Spleen (tissue), 11 donors: ENCODE measurements at regions not wholly inside any gene's neighbourhood (a gene's known extent, or its start where the extent isn't known, plus 50 kb on each side); places are given as distances from the start of the nearest gene placed in this dataset.

Source experiments
- DNase-seq: peaks from one replicate; pipeline ENCODE4 v3.0.0-alpha.2; 2020
- H3K27ac ChIP-seq, 8 donors: fragments of 200-600 bp; sonication (generic) in 7 of 8; 1 replicate in 4 of 8; 2 replicates in 4 of 8; pipeline versions ENCODE4 v1.5.0 to v1.8.0; 2016 to 2021; ENCODE audit warnings: inconsistent platforms in 4 of 8, mild to moderate bottlenecking in 4 of 8, moderate library complexity in 1 of 8
- H3K27me3 ChIP-seq, 7 donors: fragments of 200-600 bp; sonication (generic) in 6 of 7; replicated peaks in 1 of 7; 1 replicate in 4 of 7; 2 replicates in 3 of 7; pipeline versions ENCODE4 v1.5.0 to v1.8.0; 2016 to 2021; ENCODE audit warnings: inconsistent platforms in 3 of 7, mild to moderate bottlenecking in 1 of 7
- H3K36me3 ChIP-seq, 6 donors: fragments of 200-600 bp; sonication (generic) in 5 of 6; 1 replicate in 4 of 6; 2 replicates in 2 of 6; pipeline versions ENCODE4 v1.5.0 to v1.8.0; 2016 to 2021; ENCODE audit warnings: inconsistent platforms in 2 of 6
- H3K4me1 ChIP-seq, 6 donors: fragments of 200-600 bp; sonication (generic) in 5 of 6; 1 replicate in 3 of 6; 2 replicates in 3 of 6; pipeline versions ENCODE4 v1.5.0 to v1.8.0; 2016 to 2021; ENCODE audit warnings: inconsistent platforms in 3 of 6
- H3K4me3 ChIP-seq, 8 donors: fragments of 200-600 bp; sonication (generic) in 7 of 8; 1 replicate in 4 of 8; 2 replicates in 4 of 8; pipeline versions ENCODE4 v1.5.0 to v1.8.0; 2016 to 2021; ENCODE audit warnings: inconsistent platforms in 4 of 8, mild to moderate bottlenecking in 4 of 8, moderate library complexity in 2 of 8
- H3K9me3 ChIP-seq, 8 donors: fragments of 200-600 bp; sonication (generic) in 7 of 8; 1 replicate in 4 of 8; 2 replicates in 4 of 8; pipeline versions ENCODE4 v1.5.0 to v1.8.0; 2016 to 2021; ENCODE audit warnings: inconsistent platforms in 4 of 8
- POLR2A ChIP-seq, 3 donors: fragments of 450-650 bp; IDR thresholded peaks; one replicate each; pipeline ENCODE4 v1.5.1; 2017; ENCODE audit warnings: antibody characterized with exemption in 3 of 3, mild to moderate bottlenecking in 1 of 3
- POLR2AphosphoS5 ChIP-seq, 3 donors: sonication (generic); formaldehyde crosslinking; IDR thresholded peaks; one replicate each; pipeline ENCODE4 v1.5.1; 2017; ENCODE audit warnings: antibody characterized with exemption in 3 of 3
- WGBS, 5 donors: extraction: QIAGEN DNeasy Blood & Tissue Kit in 3 of 5; methylation state at CpG; one replicate each; pipeline versions ENCODE4 v1.1.5 to v1.1.7; 2013 to 2018; 5-methylcytosine and 5-hydroxymethylcytosine counted together
- intact Hi-C: fragments of 100-400 bp; cut with DNase I; formaldehyde crosslinking; loops from one replicate; pipeline ENCODE4 v1.15.0; 2023; ENCODE audit warnings: low total_unique reads
- TF ChIP-seq, protein P1 (sequence below), 11 experiments: fragments of 200-600 bp in 7 of 11; fragments of 450-650 bp in 4 of 11; sonication (generic) in 4 of 11; IDR thresholded peaks in 8 of 11; conservative IDR thresholded peaks in 3 of 11; 1 replicate in 7 of 11; 2 replicates in 4 of 11; pipeline versions ENCODE4 v1.4.0 to v1.8.0; 2016 to 2021; ENCODE audit warnings: antibody characterized with exemption in 11 of 11, inconsistent platforms in 4 of 11, mild to moderate bottlenecking in 1 of 11
- donor health status: healthy with polysubstance abuse.
- donor health status: DM: no; HTN: no; CAD: no; lungs with moderate emphysema.
- donor health status: DM: no; HTN: no; CAD: no.
- donor health status: Bipolar disorder and iron deficiency.
- donor health status: healthy.
- donor health status: DM: no; HTN: no; CAD: no.
- donor health status: DM: yes; HTN: yes; CAD: no.

GRCh38 chr4:16294455-16294854 is 68.2 kb upstream of the TAPT1 start:
- DNase-seq: no peak
- peaks cover 0 to 13% (median 5%) of the 10 kb centered on the region in 6 donors for H3K4me1 ChIP-seq
- H3K9me3 ChIP-seq: no peaks in the 10 kb centered on the region
- H3K36me3 ChIP-seq: no peaks in the 10 kb centered on the region
- intact Hi-C loops: loop anchor here (5.0 to 10.0 kb wide), 3 partner anchors 148 to 1150 kb away; no protein-coding TSS in a partner anchor
- WGBS, 5 donors: 76 to 100% (median 90%) methylated on average over 1 of the region's 1 CpG
- H3K4me3 ChIP-seq: no peak overlapping the region
- H3K27me3 ChIP-seq: no peaks in the 10 kb centered on the region
- H3K27ac ChIP-seq: no peak overlapping the region
- no peak for TF ChIP-seq POLR2AphosphoS5 (IDR thresholded peaks at IDR 0.05)
- TF ChIP-seq, protein P1, sequence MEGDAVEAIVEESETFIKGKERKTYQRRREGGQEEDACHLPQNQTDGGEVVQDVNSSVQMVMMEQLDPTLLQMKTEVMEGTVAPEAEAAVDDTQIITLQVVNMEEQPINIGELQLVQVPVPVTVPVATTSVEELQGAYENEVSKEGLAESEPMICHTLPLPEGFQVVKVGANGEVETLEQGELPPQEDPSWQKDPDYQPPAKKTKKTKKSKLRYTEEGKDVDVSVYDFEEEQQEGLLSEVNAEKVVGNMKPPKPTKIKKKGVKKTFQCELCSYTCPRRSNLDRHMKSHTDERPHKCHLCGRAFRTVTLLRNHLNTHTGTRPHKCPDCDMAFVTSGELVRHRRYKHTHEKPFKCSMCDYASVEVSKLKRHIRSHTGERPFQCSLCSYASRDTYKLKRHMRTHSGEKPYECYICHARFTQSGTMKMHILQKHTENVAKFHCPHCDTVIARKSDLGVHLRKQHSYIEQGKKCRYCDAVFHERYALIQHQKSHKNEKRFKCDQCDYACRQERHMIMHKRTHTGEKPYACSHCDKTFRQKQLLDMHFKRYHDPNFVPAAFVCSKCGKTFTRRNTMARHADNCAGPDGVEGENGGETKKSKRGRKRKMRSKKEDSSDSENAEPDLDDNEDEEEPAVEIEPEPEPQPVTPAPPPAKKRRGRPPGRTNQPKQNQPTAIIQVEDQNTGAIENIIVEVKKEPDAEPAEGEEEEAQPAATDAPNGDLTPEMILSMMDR (IDR thresholded peaks at IDR 0.05 in 8 of 11, conservative IDR thresholded peaks at IDR 0.05 in 3 of 11): no peak
- TF ChIP-seq POLR2A (IDR thresholded peaks at IDR 0.05): no peak

DNA sequence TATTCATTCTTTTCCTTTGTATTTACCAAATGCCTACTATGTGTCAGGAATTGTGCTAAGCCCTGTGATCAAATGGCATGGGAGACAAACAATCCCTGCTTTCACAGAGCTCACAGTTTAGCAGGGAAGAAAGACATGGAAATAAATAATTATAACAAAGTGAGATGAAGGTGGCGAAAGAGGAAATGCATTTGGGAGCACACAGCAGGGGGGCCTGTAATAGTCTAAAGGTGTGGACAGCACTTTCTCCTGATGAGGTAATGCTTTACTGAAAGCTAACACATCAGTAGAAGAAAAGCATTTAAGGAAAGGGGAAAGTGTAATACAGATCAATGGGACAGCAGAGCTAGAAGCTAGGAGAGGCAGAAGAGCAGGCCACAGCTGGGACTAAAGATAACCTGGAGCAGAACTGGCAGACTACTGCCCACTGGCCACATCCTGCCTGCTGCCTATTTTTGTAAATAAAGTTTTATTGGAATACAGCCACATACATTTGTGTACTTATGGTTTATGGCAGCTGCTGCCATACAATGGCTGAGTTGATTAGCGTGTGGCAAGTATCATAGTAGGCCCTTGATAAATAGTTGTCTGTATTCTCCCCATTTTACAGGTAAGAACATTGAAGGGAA is 67.1 kb upstream of the TAPT1 start:
- H3K36me3 ChIP-seq: no peaks in the 10 kb centered on the region
- intact Hi-C loops: loop anchor here (5.0 to 10.0 kb wide), 3 partner anchors 149 to 1151 kb away; no protein-coding TSS in a partner anchor
- H3K27ac ChIP-seq: no peak overlapping the region
- WGBS, 5 donors: 89 to 96% (median 94%) methylated on average over 2 of the region's 2 CpGs
- H3K4me1 ChIP-seq: peaks cover 0 to 13% (median 5%) of the 10 kb centered on the region in 6 donors
- TF ChIP-seq, protein P1 (IDR thresholded peaks at IDR 0.05 in 8 of 11, conservative IDR thresholded peaks at IDR 0.05 in 3 of 11): no peak
- TF ChIP-seq POLR2A (IDR thresholded peaks at IDR 0.05) (no peak), POLR2AphosphoS5 (IDR thresholded peaks at IDR 0.05) (no peak)
- DNase-seq: no peak
- H3K4me3 ChIP-seq: no peak overlapping the region
- H3K27me3 ChIP-seq: no peaks in the 10 kb centered on the region
- no peaks in the 10 kb centered on the region for H3K9me3 ChIP-seq

DNA sequence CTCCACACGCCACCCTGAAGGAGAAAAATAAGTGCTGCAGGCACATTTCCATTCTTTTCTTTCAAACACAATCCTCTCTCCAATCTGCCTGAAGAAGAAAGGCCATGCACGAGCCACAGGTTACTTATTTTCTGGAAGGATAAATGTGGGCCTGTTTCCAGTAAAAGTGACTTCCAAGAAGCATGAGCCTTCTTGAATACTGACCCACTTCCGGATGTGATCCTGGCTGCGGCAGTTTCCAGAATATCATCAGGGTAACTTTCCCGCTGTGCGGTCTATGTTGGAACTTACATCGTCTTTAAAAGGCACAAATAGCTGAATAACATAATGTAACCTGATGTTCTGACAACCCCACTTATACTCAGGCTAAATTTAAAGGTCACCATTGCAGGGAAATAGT is 66.3 kb upstream of the TAPT1 start:
- intact Hi-C loops: loop anchor here (5.0 to 10.0 kb wide), 3 partner anchors 150 to 1152 kb away; no protein-coding TSS in a partner anchor
- WGBS, 5 donors: 86 to 95% (median 90%) methylated on average over 7 of the region's 7 CpGs
- DNase-seq: no peak
- Histone ChIP-seq H3K4me3 (no peak overlapping the region), H3K27ac (no peak overlapping the region), H3K9me3 (no peaks in the 10 kb centered on the region), H3K4me1 (peaks cover 0 to 13% (median 5%) of the 10 kb centered on the region in 6 donors), H3K27me3 (no peaks in the 10 kb centered on the region), H3K36me3 (no peaks in the 10 kb centered on the region)
- TF ChIP-seq, protein P1 (IDR thresholded peaks at IDR 0.05 in 8 of 11, conservative IDR thresholded peaks at IDR 0.05 in 3 of 11): no peak
- TF ChIP-seq POLR2A (IDR thresholded peaks at IDR 0.05): no peak
- no peak for TF ChIP-seq POLR2AphosphoS5 (IDR thresholded peaks at IDR 0.05)

- intact Hi-C loops: loop anchor here (5.0 to 10.0 kb wide), 3 partner anchors 151 to 1154 kb away; no protein-coding TSS in a partner anchor
- H3K4me3 ChIP-seq: peak overlapping the region in 4 of 8 donors; percentile 7 to 40 (median 10)
- TF ChIP-seq, protein P1 (IDR thresholded peaks at IDR 0.05 in 8 of 11, conservative IDR thresholded peaks at IDR 0.05 in 3 of 11): no peak
- peak in 1 of 3 donors; percentile 14 for TF ChIP-seq POLR2AphosphoS5 (IDR thresholded peaks at IDR 0.05)
- no peaks in the 10 kb centered on the region for H3K9me3 ChIP-seq
- H3K27me3 ChIP-seq: peaks cover 0 to 5% (median 0%) of the 10 kb centered on the region in 7 donors
- peaks cover 0 to 13% (median 5%) of the 10 kb centered on the region in 6 donors for H3K4me1 ChIP-seq
- H3K36me3 ChIP-seq: no peaks in the 10 kb centered on the region
- DNase-seq: no peak
- WGBS, 5 donors: 59 to 75% (median 67%) methylated on average over 8 of the region's 8 CpGs
- H3K27ac ChIP-seq: peak overlapping the region in 7 of 8 donors; percentile 44 to 71 (median 57)
These were observed 64.6 kb upstream of the TAPT1 start for GRCh38 chr4:16290681-16291420.
